ENCODE measurements at regions not wholly inside any gene's neighbourhood (a gene's known extent, or its start where the extent isn't known, plus 50 kb on each side); places are given as distances from the start of the nearest gene placed in this dataset.

GRCh38 chr11:105458071-105458470 is 151.8 kb upstream of the GRIA4 start:
- no peak for TF ChIP-seq CTCF (IDR thresholded peaks at IDR 0.05; ENCODE audit: poor library complexity, severe bottlenecking)
- Histone ChIP-seq H3K4me1 (ENCODE audit: insufficient read depth, poor library complexity, severe bottlenecking) (no peaks in the 10 kb centered on the region), H3K9me3 (ENCODE audit: severe bottlenecking) (no peaks in the 10 kb centered on the region), H3K27ac (ENCODE audit: poor library complexity, severe bottlenecking) (no peak overlapping the region), H3K4me3 (ENCODE audit: severe bottlenecking) (no peak overlapping the region), H3K36me3 (ENCODE audit: low read depth) (no peaks in the 10 kb centered on the region), H3K27me3 (ENCODE audit: insufficient read depth, poor library complexity, severe bottlenecking) (no peaks in the 10 kb centered on the region)
- DNase-seq (ENCODE audit: low spot score) (no peak), ATAC-seq (ENCODE audit: low read depth) (no peak)

- no peaks in the 10 kb centered on the region for H3K27me3 ChIP-seq (ENCODE audit: insufficient read depth, poor library complexity, severe bottlenecking)
- H3K27ac ChIP-seq (ENCODE audit: poor library complexity, severe bottlenecking) = no peak overlapping the region
- no peak for TF ChIP-seq CTCF (IDR thresholded peaks at IDR 0.05; ENCODE audit: poor library complexity, severe bottlenecking)
- no peaks in the 10 kb centered on the region for H3K4me1 ChIP-seq (ENCODE audit: insufficient read depth, poor library complexity, severe bottlenecking)
- H3K4me3 ChIP-seq (ENCODE audit: severe bottlenecking) = no peak overlapping the region
- no peak for DNase-seq (ENCODE audit: low spot score)
- H3K36me3 ChIP-seq (ENCODE audit: low read depth) = no peaks in the 10 kb centered on the region
- H3K9me3 ChIP-seq (ENCODE audit: severe bottlenecking) = no peaks in the 10 kb centered on the region
- no peak for ATAC-seq (ENCODE audit: low read depth)
Observed at GRCh38 chr11:105456950-105457349, 152.9 kb upstream of the GRIA4 start.

GRCh38 chr11:105449100-105449734 is 160.7 kb upstream of the GRIA4 start:
- ATAC-seq (ENCODE audit: low read depth) = 0 out of 3 replicates have a peak, but pooled peaks have one; percentile 17
- no peak for DNase-seq (ENCODE audit: low spot score)
- TF ChIP-seq CTCF (IDR thresholded peaks at IDR 0.05; ENCODE audit: poor library complexity, severe bottlenecking) = no peak

GRCh38 chr11:105448703-105449079 is 161.2 kb upstream of the GRIA4 start:
- Histone ChIP-seq H3K36me3 (ENCODE audit: low read depth) (no peaks in the 10 kb centered on the region), H3K4me1 (ENCODE audit: insufficient read depth, poor library complexity, severe bottlenecking) (no peaks in the 10 kb centered on the region), H3K9me3 (ENCODE audit: severe bottlenecking) (no peaks in the 10 kb centered on the region), H3K27me3 (ENCODE audit: insufficient read depth, poor library complexity, severe bottlenecking) (peaks cover 2% of the 10 kb centered on the region), H3K4me3 (ENCODE audit: severe bottlenecking) (no peak overlapping the region), H3K27ac (ENCODE audit: poor library complexity, severe bottlenecking) (no peak overlapping the region)
- DNase-seq (ENCODE audit: low spot score) (no peak), ATAC-seq (ENCODE audit: low read depth) (no peak)
- no peak for TF ChIP-seq CTCF (IDR thresholded peaks at IDR 0.05; ENCODE audit: poor library complexity, severe bottlenecking)

More at GRCh38 chr11:105449100-105449734, 160.7 kb upstream of the GRIA4 start:
- Histone ChIP-seq H3K4me1 (ENCODE audit: insufficient read depth, poor library complexity, severe bottlenecking) (no peaks in the 10 kb centered on the region), H3K36me3 (ENCODE audit: low read depth) (no peaks in the 10 kb centered on the region), H3K4me3 (ENCODE audit: severe bottlenecking) (no peak overlapping the region), H3K9me3 (ENCODE audit: severe bottlenecking) (no peaks in the 10 kb centered on the region), H3K27ac (ENCODE audit: poor library complexity, severe bottlenecking) (no peak overlapping the region), H3K27me3 (ENCODE audit: insufficient read depth, poor library complexity, severe bottlenecking) (peaks cover 2% of the 10 kb centered on the region)

- H3K4me1 ChIP-seq (ENCODE audit: insufficient read depth, poor library complexity, severe bottlenecking) = no peaks in the 10 kb centered on the region
- ATAC-seq (ENCODE audit: low read depth) = no peak
- no peak for TF ChIP-seq CTCF (IDR thresholded peaks at IDR 0.05; ENCODE audit: poor library complexity, severe bottlenecking)
Observed at GRCh38 chr11:105447936-105448702, 161.8 kb upstream of the GRIA4 start.

More at GRCh38 chr11:105447936-105448702, 161.8 kb upstream of the GRIA4 start:
- Histone ChIP-seq H3K4me3 (ENCODE audit: severe bottlenecking) (no peak overlapping the region), H3K27me3 (ENCODE audit: insufficient read depth, poor library complexity, severe bottlenecking) (peaks cover 2% of the 10 kb centered on the region), H3K9me3 (ENCODE audit: severe bottlenecking) (no peaks in the 10 kb centered on the region), H3K27ac (ENCODE audit: poor library complexity, severe bottlenecking) (no peak overlapping the region), H3K36me3 (ENCODE audit: low read depth) (no peaks in the 10 kb centered on the region)
- no peak for DNase-seq (ENCODE audit: low spot score)
